HG02885 (cell line): ENCODE measurements at regions not wholly inside any gene's neighbourhood (a gene's known extent, or its start where the extent isn't known, plus 50 kb on each side); places are given as distances from the start of the nearest gene placed in this dataset.

ENCODE experiments used
- ATAC-seq: cut with Tn5 transposase; IDR thresholded peaks from one replicate; pipeline ENCODE4 v1.9.1; 2021; ENCODE audit warnings: mild to moderate bottlenecking; ENCODE audit not compliant: unreplicated experiment, poor library complexity

DNA sequence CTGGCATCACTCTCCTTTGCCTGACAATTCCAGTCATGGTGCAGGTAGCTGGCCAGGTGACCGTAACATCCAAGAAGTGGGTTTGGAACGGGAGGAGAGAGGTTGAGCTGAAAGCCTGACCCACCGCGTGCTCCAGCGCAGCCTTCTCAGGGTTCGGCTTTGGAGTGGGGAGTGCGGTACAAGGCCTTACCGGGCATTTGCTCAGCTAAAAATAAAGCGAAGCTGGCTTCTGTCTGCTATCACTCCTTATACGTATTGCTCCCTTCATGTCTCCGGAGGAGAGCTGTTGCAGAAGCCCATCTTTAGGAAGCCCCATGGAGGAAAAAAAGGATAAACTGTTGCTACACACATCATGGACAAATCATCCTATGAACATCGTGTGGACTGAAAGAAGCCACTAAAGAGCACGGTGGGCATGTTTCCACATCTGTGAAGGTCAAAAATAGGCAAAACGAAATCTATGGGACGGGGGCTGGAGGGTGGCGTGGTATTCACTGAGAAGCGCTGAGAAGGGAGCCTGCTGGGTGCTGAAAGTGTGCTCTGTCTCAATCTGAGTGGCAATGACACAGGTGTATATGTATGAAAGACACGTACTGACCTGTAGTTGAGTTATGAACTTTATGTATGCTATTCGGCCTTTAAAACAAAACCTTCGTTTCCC is 57.2 kb upstream of the TAB2 start:
- ATAC-seq, result no peak

DNA sequence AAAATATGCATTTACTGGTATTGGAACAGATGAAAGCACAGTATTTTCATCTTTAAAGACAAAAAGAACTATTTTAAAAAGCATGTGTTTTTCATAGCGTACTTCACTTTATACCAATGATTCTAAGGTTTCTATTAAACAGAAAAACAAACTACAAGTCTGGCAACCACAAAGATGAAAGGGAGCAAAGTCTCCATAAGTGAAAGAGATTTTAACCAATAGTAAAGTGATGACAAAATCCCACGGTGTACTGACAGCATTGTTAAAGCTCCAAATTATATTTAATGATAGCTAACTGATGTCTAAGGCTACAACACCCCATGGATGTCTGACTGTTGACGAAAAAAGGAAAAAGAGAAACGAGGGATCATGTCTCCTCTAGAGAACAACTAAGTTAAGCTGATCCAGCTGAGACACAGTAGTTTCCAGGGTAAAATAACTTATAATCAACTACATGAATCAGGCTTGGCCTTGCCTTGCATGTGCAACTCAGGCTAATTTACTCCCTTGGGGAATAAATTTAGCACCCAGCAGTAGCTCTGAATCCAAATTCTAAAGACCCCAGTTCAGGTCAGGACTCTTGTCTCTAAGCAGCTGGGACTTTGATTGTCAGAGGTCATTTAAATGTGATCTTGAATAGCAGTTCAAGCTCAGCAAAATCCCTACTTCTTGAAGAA is 56.0 kb upstream of the TAB2 start:
- ATAC-seq, result no peak

DNA sequence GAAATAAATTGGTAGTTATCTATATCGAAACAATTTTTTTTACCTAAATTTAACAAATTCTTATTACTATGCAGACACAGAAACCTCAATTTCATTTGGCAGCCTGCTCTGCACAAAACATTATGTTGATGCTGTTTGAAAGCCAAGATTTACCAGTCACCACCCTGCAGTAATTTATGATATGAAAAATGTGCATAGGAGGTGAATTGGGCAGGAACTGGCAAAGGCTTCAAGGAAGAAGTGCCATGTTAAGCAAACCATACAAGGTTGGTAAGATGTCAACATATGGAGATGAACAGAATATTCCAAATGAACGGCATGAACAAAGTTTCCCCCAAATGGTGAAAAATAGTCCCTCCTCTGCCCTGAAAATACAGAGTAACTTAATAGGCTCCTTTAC is 54.2 kb upstream of the TAB2 start:
- no peak for ATAC-seq

DNA sequence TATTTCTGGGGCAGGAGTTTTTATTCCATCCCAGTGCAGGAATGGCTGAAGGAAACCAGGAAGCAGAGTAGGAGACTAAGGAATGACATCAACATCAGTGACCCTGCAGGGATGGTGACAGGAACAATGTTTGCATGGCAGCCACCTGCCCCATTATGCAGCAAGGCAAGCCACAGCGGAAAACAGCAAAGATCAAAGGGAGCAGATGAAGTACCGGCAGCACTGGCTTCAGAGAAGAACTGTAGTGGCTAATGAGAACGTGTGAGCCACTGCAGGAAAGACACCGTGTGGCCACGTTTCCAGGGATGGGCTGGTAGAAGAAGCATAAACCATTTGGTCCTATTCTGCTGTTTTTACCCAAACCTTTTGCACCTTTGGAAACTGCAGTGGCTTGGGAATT is 52.9 kb upstream of the TAB2 start:
- no peak for ATAC-seq

DNA sequence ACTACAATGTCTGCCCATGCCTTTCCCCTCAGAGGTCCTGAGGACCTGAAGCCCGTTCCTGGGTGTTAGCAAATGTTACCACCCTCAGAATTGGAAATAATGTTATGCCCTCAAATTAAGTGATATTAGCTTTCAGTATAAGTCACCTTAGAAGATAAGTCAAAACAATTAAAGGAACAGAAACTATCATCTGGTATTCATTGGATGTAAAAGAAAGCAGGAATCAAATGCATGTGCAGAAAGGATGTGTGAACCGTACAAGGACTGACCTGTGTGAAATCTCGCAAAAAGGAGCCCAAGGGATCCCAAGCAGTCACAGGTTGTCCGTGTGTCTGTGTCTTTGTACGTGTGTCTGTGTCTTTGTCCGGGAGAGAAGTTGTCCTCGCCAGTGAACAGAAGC is 51.6 kb upstream of the TAB2 start:
- ATAC-seq, result no peak

DNA sequence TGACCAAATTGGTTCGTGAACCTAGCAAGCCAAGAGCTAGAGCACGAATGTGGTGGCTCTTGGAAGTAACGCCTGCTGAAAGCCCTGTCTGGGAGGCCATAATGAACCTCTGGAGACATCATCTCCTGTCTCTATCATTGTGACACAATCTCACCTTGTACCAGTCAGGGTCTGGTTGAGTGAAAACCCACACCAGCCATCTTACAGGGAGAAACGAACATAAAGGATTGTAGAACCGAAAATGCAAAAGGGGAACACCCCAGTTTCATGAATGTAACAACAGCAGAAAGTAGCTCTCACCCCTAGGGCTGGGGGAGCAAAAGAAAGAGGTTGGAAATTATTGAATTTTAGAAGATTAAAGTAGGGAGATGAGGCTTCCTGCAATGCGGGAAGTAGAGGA is 50.9 kb upstream of the TAB2 start:
- peak; percentile 82 for ATAC-seq

DNA sequence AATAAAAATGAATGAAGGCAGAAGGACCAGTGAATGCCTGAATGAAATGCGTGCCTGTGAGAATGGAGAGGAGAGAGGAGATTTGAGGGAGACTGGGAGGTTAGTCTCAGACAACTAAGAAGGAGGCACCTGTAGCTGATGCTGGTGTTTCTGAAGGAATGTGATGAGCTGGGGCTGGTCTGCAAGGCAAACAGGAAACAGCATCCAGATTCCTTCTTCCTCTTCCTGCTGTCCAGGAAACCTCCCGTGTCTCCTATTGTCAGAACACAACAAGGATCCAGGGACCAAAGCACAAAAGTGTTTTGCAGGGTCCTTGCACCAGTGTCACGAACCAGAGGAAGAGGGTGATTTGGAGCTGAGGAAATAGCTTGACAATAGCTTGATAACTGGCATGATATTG is 50.4 kb upstream of the TAB2 start:
- no peak for ATAC-seq

DNA sequence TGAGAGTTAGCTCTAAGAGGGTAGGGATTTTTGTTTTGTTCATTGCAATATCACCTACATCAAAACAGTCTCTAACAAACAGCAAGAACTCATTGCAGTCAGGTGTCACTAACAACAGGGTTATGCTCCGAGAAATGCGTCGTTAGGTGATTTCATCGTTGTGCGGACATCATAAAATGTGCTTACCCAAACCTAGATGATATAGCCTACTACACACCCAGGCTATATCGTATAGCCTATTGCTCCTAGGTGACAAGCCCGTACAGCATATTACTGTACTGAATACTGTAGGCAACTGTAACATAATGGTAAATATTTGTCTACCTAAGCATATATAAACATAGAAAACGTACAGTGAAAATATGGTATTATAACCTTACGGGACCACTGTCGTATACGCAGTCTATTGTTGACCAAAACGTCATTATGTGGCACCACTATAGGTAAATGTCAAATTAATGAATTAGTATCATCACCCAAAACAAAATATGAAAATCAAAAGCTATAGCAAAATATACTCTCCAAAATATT is 49.9 kb upstream of the TAB2 start:
- no peak for ATAC-seq
